Adrenal gland (tissue), 9 donors: ENCODE measurements at regions not wholly inside any gene's neighbourhood (a gene's known extent, or its start where the extent isn't known, plus 50 kb on each side); places are given as distances from the start of the nearest gene placed in this dataset.

Experiments
- DNase-seq, 7 donors: peaks; one replicate each; pipeline ENCODE4 v3.0.0-alpha.2; 2019 to 2020
- H3K27ac ChIP-seq, 5 donors: fragments of 200-600 bp; sonication (generic) in 4 of 5; 1 replicate in 3 of 5; 2 replicates in 2 of 5; pipeline versions ENCODE4 v1.5.1 to v1.8.0; 2016 to 2020; ENCODE audit warnings: mild to moderate bottlenecking in 1 of 5
- H3K27me3 ChIP-seq: fragments of 200-600 bp; 2 replicates; pipeline ENCODE4 v1.8.0; 2021
- H3K36me3 ChIP-seq, 2 donors: fragments of 200-600 bp; replicated peaks in 1 of 2; 1 replicate in 1 of 2; 2 replicates in 1 of 2; pipeline versions ENCODE4 v1.5.1 to v1.8.0; 2018 to 2022
- H3K4me1 ChIP-seq, 2 donors: fragments of 200-600 bp; replicated peaks in 1 of 2; 1 replicate in 1 of 2; 2 replicates in 1 of 2; pipeline versions ENCODE4 v1.5.1 to v1.8.0; 2018 to 2021
- H3K4me3 ChIP-seq, 4 donors: fragments of 200-600 bp; sonication (generic) in 3 of 4; one replicate each; pipeline ENCODE4 v1.5.1; 2016 to 2018
- H3K9me3 ChIP-seq, 3 donors: fragments of 200-600 bp; sonication (generic) in 1 of 3; replicated peaks in 1 of 3; 1 replicate in 2 of 3; 2 replicates in 1 of 3; pipeline versions ENCODE4 v1.5.1 to v1.8.0; 2016 to 2021
- CTCF ChIP-seq, 6 experiments: fragments of 450-650 bp in 4 of 6; fragments of 200-600 bp in 2 of 6; sonication (generic) in 1 of 6; IDR thresholded peaks; 1 replicate in 5 of 6; 2 replicates in 1 of 6; pipeline versions ENCODE4 v1.5.1 to v1.8.0; 2016 to 2021; ENCODE audit warnings: antibody characterized with exemption in 6 of 6, mild to moderate bottlenecking in 2 of 6, moderate library complexity in 1 of 6
- POLR2A ChIP-seq, 2 donors: fragments of 450-650 bp; IDR thresholded peaks; one replicate each; pipeline ENCODE4 v1.6.1; 2017; ENCODE audit warnings: antibody characterized with exemption in 2 of 2, mild to moderate bottlenecking in 2 of 2, moderate library complexity in 1 of 2
- WGBS, 4 donors: extraction: QIAGEN DNeasy Blood & Tissue Kit in 2 of 4; methylation state at CpG; one replicate each; pipeline versions ENCODE4 v1.1.5 to v1.1.7; 2013 to 2017; 5-methylcytosine and 5-hydroxymethylcytosine counted together
- intact Hi-C, 2 donors: fragments of 100-400 bp; cut with DNase I; formaldehyde crosslinking; loops; one replicate each; pipeline versions ENCODE4 v1.14.1 to v1.15.0; 2022 to 2023
- donor health status: healthy with polysubstance abuse.
- donor health status: Bipolar disorder and iron deficiency.
- donor health status: DM: yes; HTN: yes; CAD: no.
- donor health status: DM: no; HTN: no; CAD: no.
- donor health status: DM: no; HTN: no; CAD: no.

GRCh38 chr18:70418546-70419311, 129.9 kb downstream of the SOCS6 start:
- WGBS, 4 donors = 64 to 84% (median 66%) methylated on average over 11 to 12 of the region's 12 CpGs
- no peaks in the 10 kb centered on the region for H3K27me3 ChIP-seq
- H3K36me3 ChIP-seq = no peaks in the 10 kb centered on the region

GRCh38 chr18:70417847-70418246, 129.0 kb downstream of the SOCS6 start:
- H3K27me3 ChIP-seq = no peaks in the 10 kb centered on the region
- no peaks in the 10 kb centered on the region for H3K9me3 ChIP-seq
- 55 to 68% (median 66%) methylated on average over 5 of the region's 5 CpGs for WGBS, 4 donors
- H3K4me1 ChIP-seq = peaks cover 6 to 22% of the 10 kb centered on the region in 2 donors
- intact Hi-C loops = no loop called here
- TF ChIP-seq CTCF (IDR thresholded peaks at IDR 0.05) = no peak
- DNase-seq = no peak
- H3K27ac ChIP-seq = no peak overlapping the region
- H3K4me3 ChIP-seq = no peak overlapping the region
- no peaks in the 10 kb centered on the region for H3K36me3 ChIP-seq

More at GRCh38 chr18:70418546-70419311, 129.9 kb downstream of the SOCS6 start:
- DNase-seq = no peak
- intact Hi-C loops = no loop called here
- Histone ChIP-seq H3K9me3 (no peaks in the 10 kb centered on the region), H3K27ac (no peak overlapping the region), H3K4me1 (peaks cover 6 to 26% of the 10 kb centered on the region in 2 donors), H3K4me3 (no peak overlapping the region)
- TF ChIP-seq CTCF (IDR thresholded peaks at IDR 0.05) (no peak), POLR2A (IDR thresholded peaks at IDR 0.05) (no peak)

- no peak overlapping the region for H3K27ac ChIP-seq
- peaks cover 2 to 13% of the 10 kb centered on the region in 2 donors for H3K4me1 ChIP-seq
- WGBS, 4 donors = 77 to 85% (median 79%) methylated on average over 8 of the region's 8 CpGs
- DNase-seq = no peak
- no peaks in the 10 kb centered on the region for H3K36me3 ChIP-seq
- no peaks in the 10 kb centered on the region for H3K27me3 ChIP-seq
- H3K9me3 ChIP-seq = no peaks in the 10 kb centered on the region
- intact Hi-C loops = no loop called here
- H3K4me3 ChIP-seq = no peak overlapping the region
- TF ChIP-seq POLR2A (IDR thresholded peaks at IDR 0.05) (no peak), CTCF (IDR thresholded peaks at IDR 0.05) (no peak)
Measured at GRCh38 chr18:70416496-70416895, 127.7 kb downstream of the SOCS6 start.

GRCh38 chr18:70415823-70416488, 127.1 kb downstream of the SOCS6 start:
- TF ChIP-seq POLR2A (IDR thresholded peaks at IDR 0.05) (no peak), CTCF (IDR thresholded peaks at IDR 0.05) (no peak)
- H3K4me3 ChIP-seq = no peak overlapping the region
- H3K27me3 ChIP-seq = no peaks in the 10 kb centered on the region
- 81 to 85% (median 84%) methylated on average over 13 of the region's 13 CpGs for WGBS, 4 donors
- DNase-seq = no peak
- intact Hi-C loops = no loop called here
- H3K4me1 ChIP-seq = peaks cover 0 to 7% of the 10 kb centered on the region in 2 donors
- H3K36me3 ChIP-seq = no peaks in the 10 kb centered on the region
- no peaks in the 10 kb centered on the region for H3K9me3 ChIP-seq
- no peak overlapping the region for H3K27ac ChIP-seq
